NCI-H345 treated with DMSO at 0.1 percent for 48 hours (cell line): ENCODE measurements at regions not wholly inside any gene's neighbourhood (a gene's known extent, or its start where the extent isn't known, plus 50 kb on each side); places are given as distances from the start of the nearest gene placed in this dataset.
A peak's percentile ranks its signal among the peaks of the same experiment; 100 is the strongest.

ENCODE experiments used
- DNase-seq: peaks from one replicate; lab custom pipeline; 2025; ENCODE audit not compliant: unreplicated experiment; lab: John Stamatoyannopoulos, UW

DNA sequence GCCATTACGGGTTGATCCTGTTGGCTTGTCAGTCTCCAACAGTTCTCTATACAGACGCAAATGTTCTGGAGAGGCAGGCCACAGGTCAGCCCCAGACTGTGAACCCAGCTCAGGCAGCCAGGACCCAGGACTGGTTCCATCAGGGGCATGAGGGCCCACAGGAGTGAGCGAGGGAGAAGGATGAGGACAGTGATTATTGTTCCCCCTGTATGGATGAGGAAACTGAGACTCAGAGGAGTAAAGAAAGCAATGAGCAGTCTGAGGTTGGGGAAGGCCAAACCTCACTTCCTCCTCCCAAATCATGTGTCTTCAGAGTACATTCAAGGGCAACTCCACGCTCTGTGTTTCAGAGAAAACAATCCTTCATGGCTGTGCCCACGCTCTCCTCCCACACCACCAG, 121.9 kb downstream of the RPLP1 start:
- no peak for DNase-seq

DNA sequence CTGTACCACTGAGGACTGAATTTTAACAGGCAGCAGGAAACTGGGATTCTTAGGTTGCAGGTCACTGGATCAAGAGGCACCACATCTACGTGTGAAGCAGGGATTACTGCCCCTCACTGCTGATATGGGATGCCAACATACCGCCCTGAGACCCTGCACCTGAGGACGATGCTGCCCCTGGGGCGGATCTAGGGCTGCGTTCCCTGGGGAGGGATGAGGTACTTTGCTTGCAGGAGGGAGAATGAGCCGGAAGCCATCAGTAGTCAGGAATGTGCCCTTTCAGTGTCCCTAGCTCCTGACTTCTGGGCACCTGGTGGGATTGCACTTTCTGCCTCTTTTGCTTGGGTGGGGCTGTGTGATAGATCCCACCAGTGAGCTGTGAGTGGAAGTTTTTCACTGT, 122.8 kb downstream of the RPLP1 start:
- DNase-seq, result no peak

DNA sequence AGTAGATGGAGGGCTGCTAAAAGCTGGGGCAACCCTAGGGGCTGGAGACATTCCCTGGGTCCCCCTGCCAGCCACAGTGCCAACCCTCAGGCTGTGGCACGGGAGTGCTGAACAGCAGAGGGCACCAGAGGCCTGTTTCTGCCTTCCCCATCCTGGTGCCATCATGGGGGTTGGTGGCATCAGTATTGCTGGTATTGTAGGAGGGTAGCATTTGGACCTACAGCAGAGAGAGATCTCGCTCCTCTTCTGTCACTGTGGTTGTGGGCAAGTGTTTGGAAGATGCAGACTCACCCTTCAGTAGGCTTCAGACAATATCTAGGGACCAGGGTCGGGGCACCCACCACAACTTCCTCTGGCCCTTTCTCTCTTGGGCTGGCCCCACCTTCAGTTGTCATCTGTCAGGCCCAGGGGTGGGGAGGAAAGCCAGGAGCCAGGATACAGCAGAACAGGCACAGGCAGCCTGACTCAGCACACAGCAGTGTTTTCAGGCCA, 123.5 kb downstream of the RPLP1 start:
- DNase-seq, result no peak

DNA sequence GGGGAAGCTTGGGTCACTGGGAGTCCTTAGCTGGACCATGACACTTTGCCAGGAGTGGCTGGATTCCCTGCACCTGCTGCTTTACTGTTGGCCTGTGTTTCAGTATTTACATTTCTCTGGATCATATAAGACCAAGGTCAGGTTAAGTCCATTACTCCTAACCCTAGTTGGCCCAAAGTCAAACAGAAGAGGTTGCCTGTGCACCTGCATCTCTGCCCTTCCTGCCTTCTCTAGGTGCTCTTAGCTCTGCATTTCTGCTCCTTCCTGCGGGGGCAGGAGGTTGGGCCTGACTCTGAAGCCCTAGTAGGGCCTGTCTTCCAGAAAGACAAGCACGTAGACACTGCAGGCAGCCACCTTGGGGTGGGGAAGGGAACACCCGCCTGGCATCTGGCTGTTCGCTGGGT, 124.3 kb downstream of the RPLP1 start:
- DNase-seq, result no peak

DNA sequence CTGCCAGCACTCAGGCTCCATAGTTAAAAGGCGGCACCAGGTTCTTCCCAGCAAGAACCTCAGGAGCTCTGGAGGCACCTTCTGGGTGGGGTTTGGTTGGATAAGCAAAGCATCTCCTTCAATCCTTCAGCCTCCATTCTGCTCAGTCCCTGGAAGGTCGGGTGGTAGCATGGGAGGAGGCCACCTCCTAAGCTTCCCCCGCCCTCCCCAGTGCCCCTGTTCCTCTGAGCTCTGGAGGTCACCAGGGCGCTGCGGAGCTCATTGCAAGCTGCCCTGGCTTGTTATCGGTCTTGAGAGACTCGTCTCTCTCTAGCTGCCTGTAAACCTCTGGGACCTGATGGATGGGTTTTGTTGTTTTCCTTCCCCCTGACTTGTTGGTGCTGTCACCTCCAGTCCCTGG, 124.8 kb downstream of the RPLP1 start:
- DNase-seq, result no peak

DNA sequence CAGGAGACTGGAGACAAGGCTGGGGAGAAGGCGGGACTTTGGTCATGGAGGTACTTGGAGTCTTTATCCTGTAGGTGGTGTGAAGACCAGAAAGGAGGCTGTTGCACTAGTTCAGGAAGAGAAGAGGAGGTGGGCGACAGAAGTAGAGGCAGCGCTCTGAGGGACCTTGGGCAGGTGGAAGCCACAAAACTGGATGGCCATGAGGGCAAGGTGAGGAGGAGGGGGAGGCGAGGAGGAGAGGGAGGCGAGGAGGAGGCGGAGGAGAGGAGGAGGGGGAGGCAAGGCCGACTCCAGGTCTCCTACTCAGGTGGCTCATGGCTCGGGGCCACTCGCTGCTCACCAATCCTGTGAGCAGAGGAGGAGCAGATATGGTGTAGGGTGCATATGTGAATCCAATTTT, 125.6 kb downstream of the RPLP1 start:
- DNase-seq, result no peak

DNA sequence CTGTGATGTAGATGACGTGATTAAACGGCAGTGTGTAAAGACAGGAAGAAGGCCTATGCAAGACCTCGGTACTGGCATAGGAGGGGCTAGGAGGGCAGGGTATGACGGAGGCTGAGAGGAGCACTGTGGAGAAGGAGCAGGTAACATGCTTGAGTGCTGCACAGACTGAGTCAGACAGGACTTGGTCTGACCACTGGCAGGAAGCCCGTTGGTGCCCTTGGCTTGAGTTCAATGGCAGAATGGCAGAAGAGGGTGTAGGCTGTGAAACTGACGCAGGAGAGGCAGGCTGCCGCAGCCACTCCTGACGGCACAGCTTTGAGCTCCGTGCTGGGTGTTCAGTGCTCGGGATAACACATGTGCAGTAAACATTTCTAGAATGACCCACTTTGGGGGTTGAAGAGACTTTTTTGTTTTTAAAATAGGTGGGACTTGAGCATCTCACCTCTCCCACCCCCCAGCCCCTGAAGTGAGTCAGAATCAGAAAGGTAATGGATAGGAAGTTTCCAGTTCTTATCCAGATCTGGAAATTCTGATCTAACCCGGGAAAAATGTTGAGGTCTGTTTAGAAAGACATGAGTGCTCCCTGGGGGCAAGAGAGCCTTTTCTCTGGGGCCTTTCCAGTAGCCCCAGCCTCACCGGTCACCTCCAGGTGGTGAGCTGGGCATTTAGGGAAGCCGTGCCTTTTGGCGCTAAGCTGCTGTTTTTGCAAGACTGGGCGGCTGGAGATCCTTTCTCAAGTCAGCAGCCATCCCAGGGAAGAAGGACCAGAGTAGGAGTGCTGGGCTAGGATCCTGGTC, 126.4 kb downstream of the RPLP1 start:
- no peak for DNase-seq

DNA sequence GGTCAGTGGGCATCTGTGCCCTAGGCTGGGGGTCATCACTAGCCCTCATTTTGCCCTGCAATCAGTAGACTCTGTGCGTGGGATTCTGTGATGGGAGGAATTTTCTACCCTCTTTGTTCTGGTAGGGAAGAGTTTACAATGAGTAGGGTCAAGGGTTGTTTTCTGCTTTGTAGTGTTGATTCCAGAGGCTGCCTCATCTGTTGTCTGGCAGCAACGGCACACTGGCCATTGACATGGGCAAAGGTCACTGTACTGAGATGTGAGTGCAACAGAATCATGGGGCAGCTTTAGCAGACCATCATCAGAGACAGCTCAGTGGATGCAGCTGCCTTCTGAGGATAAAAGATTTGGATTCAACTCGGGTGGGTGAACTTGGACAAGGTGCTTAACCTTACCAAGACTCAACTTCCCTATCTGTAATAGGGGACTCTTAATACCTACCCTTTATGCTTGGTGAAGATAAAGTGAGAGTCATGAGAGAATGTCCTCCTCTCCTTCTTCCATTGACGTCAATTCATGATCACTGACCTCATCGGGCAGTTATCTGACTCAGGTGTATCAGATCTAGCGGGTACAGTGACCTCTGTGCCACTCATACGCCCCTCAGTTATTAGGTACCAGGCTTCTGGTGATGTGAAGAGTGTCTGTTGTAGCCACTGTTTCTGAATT, 127.5 kb downstream of the RPLP1 start:
- DNase-seq, result no peak

DNA sequence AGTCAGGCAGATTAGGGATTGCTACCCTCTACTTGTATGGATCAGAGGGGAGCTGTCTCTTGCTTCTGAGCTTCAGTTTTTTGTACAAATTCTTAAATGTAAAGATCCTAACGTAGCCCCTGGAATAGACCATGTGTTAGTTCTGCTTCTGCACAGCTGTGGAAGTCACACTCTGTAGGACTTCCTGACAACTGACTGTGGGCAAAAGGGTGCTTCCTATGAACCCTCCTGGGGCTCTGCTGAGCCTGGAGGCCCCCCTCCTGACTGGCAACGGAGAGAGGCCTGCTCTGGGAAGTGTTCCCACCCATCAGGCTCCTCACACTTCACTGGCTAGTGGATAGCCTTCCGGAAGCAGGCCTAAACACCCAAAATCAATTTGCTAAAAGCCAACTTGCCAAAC, 131.0 kb downstream of the RPLP1 start:
- no peak for DNase-seq

DNA sequence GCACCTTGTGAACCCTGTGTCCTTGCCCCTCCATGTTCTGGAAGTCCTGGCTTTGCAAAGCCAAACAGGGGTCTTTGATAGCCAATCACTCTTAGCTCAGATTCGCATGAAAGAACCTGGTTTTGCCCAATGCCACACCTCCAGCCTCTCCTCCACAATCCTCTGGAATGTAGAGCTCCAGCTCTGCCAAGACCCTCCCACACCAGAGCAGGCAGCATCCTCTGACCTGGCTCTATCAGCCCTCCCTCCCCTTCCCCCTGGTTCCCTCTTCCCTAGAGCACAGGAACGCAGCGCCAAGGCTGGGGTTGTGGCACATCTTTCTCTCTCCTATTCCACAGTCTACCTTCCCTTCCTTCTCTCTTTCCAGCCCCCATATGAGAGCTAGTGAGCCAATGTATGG, 133.3 kb downstream of the RPLP1 start:
- no peak for DNase-seq

DNA sequence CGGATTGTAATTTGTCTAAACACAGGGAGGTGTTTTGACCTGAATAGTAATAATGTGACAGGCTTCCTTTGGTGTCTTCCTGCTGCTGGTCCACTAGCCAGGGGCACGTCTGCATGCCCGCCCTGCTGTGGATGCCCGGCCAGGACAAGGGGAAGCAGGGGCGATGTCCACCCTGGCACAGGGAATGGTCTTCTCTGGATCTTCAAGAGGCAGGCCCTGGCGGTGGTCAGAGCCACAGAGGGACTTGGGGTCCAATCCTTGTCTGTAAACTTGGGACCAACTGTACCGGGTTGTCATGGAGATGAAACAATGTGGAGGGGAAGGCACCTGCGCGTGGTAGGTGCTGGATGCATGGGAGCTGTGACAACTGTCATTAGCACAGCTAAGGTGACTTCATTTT, 134.1 kb downstream of the RPLP1 start:
- no peak for DNase-seq

DNA sequence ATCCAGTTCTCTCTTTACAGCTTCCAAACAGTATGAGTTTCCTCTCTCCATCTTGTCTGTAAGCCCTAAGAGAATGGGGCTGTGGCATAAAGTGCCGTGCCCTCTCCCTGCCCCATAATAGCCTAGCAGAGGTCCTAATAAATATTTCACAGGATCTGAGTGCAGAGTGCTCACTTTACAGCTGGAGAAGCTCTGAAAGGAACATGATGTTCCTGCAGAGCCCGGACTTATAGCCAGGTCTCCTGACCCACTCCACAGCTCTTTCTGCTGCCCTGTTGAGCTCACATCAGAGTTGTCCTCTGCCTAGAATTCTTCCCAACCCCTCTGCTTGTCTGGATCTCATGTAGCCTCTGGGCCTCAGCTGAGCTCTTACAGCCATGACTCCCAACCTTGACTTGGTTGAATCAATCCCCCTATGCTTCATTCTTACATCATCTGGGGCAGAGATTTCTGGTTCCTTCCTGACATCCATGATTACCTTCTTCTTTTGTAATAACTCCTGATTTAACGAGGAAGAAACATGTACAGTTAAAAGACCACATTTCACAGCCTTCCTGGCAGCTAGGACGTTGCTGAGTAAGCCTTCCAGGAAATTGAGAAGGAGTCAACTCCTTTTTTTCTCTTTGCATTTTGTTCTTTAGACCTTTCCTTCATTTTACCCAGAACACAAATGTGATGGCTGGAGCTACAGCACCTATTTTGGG, 135.3 kb downstream of the RPLP1 start:
- DNase-seq, result no peak

DNA sequence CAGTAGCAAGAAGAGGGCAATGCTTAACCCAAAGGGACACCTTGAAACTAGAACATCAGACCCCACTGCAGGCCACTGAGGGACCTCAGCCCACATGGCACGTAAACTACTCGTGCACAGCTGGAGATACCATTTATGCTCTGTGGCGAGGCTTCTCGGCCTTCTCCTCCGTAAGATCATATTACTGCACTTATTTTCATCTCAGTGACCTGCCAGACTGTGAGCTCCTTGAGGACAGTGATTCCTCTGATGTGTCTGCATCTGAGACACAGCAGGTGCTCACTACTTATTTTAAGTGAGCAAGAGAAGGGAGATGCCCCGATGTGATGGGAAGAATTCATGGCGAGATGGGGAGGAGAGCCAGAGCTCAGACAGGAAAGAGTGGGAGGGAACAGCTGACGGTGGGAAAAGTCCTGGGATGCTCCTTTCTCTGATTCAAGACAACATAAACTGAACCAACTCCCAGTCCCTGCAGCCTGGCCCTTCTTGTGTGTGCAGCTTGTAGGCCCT, 137.6 kb downstream of the RPLP1 start:
- no peak for DNase-seq

DNA sequence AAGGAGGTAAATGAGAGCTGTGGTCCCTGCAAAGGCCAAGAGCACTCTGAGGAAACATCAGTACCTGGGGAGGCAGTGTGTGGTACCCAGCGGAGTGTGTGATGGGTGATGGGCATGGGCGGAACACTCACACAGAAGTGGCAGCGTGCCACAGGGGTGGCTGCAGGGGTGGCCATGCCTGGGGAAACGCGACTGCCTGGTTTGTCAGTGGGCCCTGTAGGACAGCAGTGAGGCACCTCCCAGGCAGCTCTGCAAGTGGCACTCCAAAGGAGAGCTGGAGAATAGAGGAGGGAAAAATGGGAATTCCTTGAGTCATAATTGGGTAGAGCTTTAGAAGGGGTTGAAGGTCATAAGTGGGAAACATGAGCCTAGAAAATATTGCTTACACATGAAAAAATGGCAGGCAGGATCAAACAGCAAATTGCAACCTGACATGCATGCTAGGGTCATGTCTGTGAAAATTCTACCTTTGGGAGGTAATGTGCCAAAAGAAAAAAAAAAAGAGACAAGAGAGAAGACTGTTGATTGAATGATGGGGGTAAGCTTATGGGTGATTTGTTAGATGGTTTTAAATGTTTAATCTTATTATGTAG, 138.4 kb downstream of the RPLP1 start:
- DNase-seq, result no peak

DNA sequence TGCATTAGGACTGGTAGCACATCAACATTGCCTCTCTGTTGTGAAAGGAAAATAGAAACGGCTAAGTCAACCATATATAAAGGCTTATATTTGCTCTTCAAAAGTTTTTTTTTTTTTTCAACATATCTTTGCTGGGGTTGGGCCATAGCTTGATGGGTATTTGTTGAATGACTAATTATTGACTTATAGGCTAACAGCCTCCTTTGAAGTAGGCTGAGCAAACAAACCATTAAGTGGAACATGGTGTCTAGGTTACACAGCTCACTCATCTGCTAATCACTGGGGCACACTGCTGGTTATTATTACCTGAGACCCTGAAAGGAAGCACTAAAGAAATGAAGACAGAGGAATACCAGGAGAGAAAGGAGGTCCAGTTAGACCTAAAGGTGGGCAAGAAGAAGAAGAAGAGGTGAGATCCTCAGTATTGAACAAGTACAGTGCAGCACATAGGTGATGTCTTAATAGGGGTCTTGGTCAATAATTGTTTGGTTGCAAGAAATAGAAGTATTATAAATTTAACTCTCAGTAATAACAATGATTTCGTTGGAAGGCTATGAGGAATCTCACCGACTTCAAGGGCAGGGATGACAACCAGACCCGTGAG, 139.4 kb downstream of the RPLP1 start:
- peak; percentile 68 for DNase-seq

DNA sequence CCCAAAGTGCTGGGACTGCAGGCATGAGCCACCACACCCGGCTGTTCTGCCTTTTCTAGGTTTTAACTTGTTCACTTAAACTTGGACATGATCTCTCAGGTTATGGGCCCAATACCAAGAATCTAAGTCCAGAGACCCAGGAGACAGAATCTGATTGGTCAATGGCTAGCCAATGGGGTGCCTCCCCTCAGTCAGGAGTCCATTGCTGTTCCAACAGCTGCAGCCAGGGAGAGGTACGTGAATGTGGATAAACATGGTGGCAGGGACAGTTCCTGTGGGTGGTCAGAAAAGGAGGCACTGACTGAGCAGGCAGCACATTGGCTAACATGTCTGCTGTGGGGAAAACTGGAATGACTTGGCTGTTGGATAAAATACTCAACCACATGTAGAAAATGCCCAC, 140.3 kb downstream of the RPLP1 start:
- no peak for DNase-seq

DNA sequence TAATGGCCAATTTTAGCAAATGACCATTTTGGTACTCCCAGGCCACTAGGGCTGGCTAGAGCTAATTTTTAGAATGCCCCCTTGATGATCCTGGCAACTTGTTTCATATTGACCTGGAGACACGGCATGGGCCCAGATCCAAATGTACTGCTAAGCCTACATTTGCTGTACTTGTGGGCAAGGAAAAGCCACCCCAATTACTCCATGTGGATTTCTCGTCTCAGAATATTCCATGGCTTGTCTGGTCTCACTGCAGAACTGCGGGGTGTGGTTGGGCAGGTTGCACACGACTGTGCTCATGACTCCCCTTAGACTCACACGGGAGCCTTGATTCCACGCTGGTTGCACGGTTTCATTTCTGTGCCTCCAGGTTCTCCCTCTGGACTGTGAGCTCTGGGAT, 140.9 kb downstream of the RPLP1 start:
- DNase-seq, result no peak

DNA sequence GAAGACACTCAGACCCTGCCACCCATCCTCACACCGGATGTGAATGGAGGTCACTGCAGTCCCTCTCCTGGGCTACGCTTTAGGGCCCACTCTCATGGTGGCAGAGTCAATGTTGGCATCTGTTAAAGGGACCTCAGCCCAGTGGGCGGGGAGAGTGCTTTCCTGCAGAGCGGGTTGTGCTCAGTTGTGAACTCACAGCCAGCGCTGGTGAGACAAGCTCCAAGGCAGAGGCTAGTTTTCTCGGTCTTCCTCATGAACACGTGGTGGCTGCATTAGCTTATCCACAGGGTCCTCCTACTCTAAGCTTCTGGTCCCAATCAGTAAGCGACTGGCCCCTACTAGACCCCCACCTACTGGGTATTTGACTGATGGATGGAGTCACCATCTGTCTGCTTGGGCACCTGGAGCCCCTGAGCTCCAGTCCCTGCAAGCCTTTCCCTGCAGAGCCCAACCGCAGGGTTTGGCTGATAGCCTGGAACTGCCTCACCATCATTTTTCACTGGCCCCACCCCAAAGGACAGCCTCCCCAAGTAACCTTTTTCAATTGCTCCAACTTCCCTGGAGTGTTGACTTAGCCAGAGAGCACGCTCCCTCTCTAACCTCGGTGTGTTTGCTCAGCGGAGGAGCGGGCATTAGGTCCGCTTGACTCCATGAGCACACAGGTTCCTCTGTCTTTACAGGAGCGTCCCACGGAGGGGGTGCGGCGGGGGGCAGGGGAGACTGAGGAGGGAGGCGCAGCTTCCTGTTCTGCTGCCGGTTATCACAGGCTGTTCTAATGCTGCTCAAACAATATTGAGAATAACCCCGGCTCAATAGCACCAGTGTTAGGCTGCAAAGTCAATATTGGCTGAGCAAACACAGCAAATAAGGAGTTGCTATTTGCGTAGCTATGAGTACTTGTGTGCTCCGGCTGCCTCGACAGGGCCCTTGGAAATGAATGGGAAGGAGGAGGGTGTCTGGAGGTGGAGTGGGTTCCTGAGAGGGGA, 141.7 kb downstream of the RPLP1 start:
- peak; percentile 99 for DNase-seq

DNA sequence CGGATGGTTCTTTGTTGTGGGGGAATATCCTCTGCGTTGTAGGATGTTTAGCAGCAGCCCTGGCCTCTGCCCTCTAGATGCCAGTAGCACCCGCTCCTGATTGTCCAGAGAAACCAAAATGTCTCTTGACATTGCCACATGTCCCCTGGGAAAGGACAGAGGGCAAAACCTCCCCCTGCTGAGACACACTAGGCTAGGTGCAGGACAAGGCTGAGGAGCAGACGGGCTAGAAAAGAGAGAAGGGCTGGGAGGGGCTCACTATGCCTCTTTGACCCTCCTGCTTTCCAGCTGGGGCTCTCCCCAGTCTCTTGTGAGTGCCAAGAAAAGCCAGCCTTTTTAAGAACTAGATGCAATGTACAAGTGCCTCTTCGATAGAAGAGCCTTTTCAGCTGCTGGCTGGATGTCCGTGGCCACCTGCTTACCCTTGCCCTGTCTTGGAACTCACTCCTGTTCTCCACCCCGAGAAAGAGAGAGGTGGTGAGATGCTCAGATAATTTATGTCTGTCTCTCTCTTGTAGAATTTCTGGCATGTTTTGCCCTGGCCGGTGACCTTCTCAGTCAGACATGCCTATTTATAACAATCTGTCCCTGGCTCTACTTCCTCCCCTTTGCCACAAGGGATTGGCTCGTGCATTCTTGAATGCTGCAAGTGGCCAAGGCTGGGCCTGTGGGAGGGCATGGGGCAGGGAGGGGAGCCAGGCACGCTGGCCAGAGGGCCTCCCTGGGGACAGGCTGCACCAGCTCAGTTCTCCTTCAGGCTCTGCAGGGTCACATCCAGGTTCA, 142.6 kb downstream of the RPLP1 start:
- DNase-seq, result no peak
